Esophagus muscularis mucosa (tissue), 4 donors: ENCODE measurements at regions not wholly inside any gene's neighbourhood (a gene's known extent, or its start where the extent isn't known, plus 50 kb on each side); places are given as distances from the start of the nearest gene placed in this dataset.

ENCODE experiments used
- DNase-seq: peaks from one replicate; pipeline ENCODE4 v3.0.0-alpha.2; 2017; ENCODE audit errors: extremely low spot score
- H3K27ac ChIP-seq, 4 donors: fragments of 200-600 bp; sonication (generic); replicated peaks in 1 of 4; 1 replicate in 3 of 4; 2 replicates in 1 of 4; pipeline ENCODE4 v1.5.1; 2016 to 2019; ENCODE audit warnings: mild to moderate bottlenecking in 1 of 4
- H3K27me3 ChIP-seq, 4 donors: fragments of 200-600 bp; sonication (generic); one replicate each; pipeline versions ENCODE4 v1.5.1 to v1.6.0; 2016 to 2019
- H3K36me3 ChIP-seq, 4 donors: fragments of 200-600 bp; sonication (generic); one replicate each; pipeline ENCODE4 v1.5.1; 2016 to 2019
- H3K4me1 ChIP-seq, 4 donors: fragments of 200-600 bp; sonication (generic); one replicate each; pipeline ENCODE4 v1.5.1; 2016 to 2019
- H3K4me3 ChIP-seq, 4 donors: fragments of 200-600 bp; sonication (generic); 1 replicate in 2 of 4; 2 replicates in 2 of 4; pipeline ENCODE4 v1.5.1; 2016 to 2019; ENCODE audit warnings: mild to moderate bottlenecking in 4 of 4, moderate library complexity in 1 of 4
- H3K9me3 ChIP-seq, 4 donors: fragments of 200-600 bp; sonication (generic); 1 replicate in 3 of 4; 2 replicates in 1 of 4; pipeline ENCODE4 v1.5.1; 2016 to 2019
- EP300 ChIP-seq: sonication (generic); formaldehyde crosslinking; IDR thresholded peaks from one replicate; pipeline ENCODE4 v1.6.1; 2017; ENCODE audit warnings: antibody characterized with exemption
- POLR2A ChIP-seq: fragments of 450-650 bp; IDR thresholded peaks from one replicate; pipeline ENCODE4 v1.6.1; 2017; ENCODE audit warnings: antibody characterized with exemption, moderate library complexity, mild to moderate bottlenecking, low read depth
- POLR2AphosphoS5 ChIP-seq, 2 donors: sonication (generic); formaldehyde crosslinking; IDR thresholded peaks; one replicate each; pipeline ENCODE4 v1.6.1; 2017; ENCODE audit warnings: antibody characterized with exemption in 2 of 2
- WGBS: methylation state at CpG from one replicate; pipeline ENCODE4 v1.1.5; 2018; 5-methylcytosine and 5-hydroxymethylcytosine counted together
- intact Hi-C: fragments of 100-400 bp; cut with DNase I; formaldehyde crosslinking; loops from one replicate; pipeline ENCODE4 v1.15.1; 2023
- TF ChIP-seq, protein P1 (sequence below), 3 experiments: fragments of 200-600 bp in 2 of 3; fragments of 450-650 bp in 1 of 3; sonication (generic) in 2 of 3; IDR thresholded peaks; one replicate each; pipeline ENCODE4 v1.5.1; 2017 to 2019; ENCODE audit warnings: antibody characterized with exemption in 3 of 3, mild to moderate bottlenecking in 2 of 3, moderate library complexity in 1 of 3

DNA sequence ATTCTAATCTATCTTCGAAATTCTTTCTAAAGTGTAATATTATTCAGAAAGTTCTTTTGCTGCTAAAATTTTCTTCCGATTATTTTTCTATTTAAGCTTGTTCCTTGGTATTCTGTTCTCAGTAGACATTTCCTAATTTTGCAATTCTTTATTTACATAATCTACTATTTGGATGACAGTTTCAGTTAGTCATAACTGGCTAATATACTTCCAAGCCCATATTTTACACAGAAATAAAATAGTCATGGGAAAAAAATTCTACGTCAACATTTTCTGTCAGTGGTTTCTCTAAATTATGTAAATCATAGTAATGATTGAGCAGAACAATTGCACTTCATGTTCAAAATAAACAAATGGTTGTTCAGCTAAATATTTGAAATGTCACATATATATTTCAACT is 178.0 kb upstream of the ANKRD50 start:
- TF ChIP-seq, protein P1, sequence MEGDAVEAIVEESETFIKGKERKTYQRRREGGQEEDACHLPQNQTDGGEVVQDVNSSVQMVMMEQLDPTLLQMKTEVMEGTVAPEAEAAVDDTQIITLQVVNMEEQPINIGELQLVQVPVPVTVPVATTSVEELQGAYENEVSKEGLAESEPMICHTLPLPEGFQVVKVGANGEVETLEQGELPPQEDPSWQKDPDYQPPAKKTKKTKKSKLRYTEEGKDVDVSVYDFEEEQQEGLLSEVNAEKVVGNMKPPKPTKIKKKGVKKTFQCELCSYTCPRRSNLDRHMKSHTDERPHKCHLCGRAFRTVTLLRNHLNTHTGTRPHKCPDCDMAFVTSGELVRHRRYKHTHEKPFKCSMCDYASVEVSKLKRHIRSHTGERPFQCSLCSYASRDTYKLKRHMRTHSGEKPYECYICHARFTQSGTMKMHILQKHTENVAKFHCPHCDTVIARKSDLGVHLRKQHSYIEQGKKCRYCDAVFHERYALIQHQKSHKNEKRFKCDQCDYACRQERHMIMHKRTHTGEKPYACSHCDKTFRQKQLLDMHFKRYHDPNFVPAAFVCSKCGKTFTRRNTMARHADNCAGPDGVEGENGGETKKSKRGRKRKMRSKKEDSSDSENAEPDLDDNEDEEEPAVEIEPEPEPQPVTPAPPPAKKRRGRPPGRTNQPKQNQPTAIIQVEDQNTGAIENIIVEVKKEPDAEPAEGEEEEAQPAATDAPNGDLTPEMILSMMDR (IDR thresholded peaks at IDR 0.05), result no peak
- TF ChIP-seq EP300 (no peak), POLR2A (no peak), POLR2AphosphoS5 (IDR thresholded peaks at IDR 0.05) (no peak)
- Histone ChIP-seq H3K9me3 (no peaks in the 10 kb centered on the region), H3K4me3 (no peak overlapping the region), H3K27me3 (no peaks in the 10 kb centered on the region), H3K4me1 (no peaks in the 10 kb centered on the region), H3K27ac (no peak overlapping the region), H3K36me3 (no peaks in the 10 kb centered on the region)
- intact Hi-C loops, result no loop called here
- no peak for DNase-seq
- 70% methylated on average over 3 of the region's 3 CpGs for WGBS

DNA sequence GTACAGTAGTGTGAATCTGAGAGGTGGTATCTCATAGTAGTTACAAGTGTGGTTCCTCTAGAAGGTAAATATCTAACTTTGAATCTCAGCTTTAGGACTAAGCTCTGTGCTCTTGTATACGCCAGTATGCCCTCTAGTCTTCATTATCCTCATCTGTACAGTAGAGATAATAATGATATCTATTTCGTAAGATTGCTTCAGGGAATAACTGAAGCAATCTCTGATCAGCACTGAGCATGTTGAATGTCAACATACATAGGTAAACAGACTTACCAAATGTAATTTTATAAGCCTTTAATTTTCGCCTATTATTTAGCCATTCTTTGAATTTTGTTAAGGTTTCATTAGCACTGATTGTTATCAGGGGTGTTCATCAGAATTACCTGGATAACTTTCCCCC is 175.2 kb upstream of the ANKRD50 start:
- no peak for TF ChIP-seq POLR2A
- TF ChIP-seq, protein P1 (IDR thresholded peaks at IDR 0.05), result no peak
- no peak for TF ChIP-seq EP300
- TF ChIP-seq POLR2AphosphoS5 (IDR thresholded peaks at IDR 0.05), result no peak
- H3K4me3 ChIP-seq, result no peak overlapping the region
- no peaks in the 10 kb centered on the region for H3K27me3 ChIP-seq
- 100% methylated on average over 3 of the region's 3 CpGs for WGBS
- DNase-seq, result no peak
- intact Hi-C loops, result no loop called here
- H3K36me3 ChIP-seq, result no peaks in the 10 kb centered on the region
- H3K4me1 ChIP-seq, result no peaks in the 10 kb centered on the region
- H3K27ac ChIP-seq, result no peak overlapping the region
- no peaks in the 10 kb centered on the region for H3K9me3 ChIP-seq

DNA sequence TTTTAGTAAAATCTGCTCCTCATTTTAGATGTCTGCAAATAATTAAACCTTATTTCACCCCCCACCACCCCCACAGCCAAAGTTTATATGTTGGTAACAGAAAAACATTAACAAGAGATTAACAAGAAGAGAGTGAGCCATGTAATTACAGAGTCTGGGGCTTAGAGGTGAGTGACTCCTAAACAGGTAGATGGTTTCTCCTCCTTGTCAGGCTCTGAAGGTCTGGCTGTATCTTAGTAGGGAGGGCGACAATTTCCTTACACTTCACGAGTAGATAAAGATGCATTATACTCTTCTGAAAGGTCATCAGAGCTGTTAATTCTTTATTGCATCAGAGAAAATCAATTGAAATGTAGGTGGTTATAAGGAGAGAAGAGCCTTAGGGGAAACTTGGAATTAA is 171.8 kb upstream of the ANKRD50 start:
- peaks cover 0 to 5% (median 0%) of the 10 kb centered on the region in 4 donors for H3K4me1 ChIP-seq
- H3K27ac ChIP-seq, result no peak overlapping the region
- no peak overlapping the region for H3K4me3 ChIP-seq
- DNase-seq, result no peak
- WGBS, result 85% methylated on average over 2 of the region's 2 CpGs
- no peaks in the 10 kb centered on the region for H3K27me3 ChIP-seq
- no peaks in the 10 kb centered on the region for H3K9me3 ChIP-seq
- no peak for TF ChIP-seq EP300
- TF ChIP-seq, protein P1 (IDR thresholded peaks at IDR 0.05), result no peak
- no peak for TF ChIP-seq POLR2A
- TF ChIP-seq POLR2AphosphoS5 (IDR thresholded peaks at IDR 0.05), result no peak
- H3K36me3 ChIP-seq, result no peaks in the 10 kb centered on the region
- intact Hi-C loops, result no loop called here

DNA sequence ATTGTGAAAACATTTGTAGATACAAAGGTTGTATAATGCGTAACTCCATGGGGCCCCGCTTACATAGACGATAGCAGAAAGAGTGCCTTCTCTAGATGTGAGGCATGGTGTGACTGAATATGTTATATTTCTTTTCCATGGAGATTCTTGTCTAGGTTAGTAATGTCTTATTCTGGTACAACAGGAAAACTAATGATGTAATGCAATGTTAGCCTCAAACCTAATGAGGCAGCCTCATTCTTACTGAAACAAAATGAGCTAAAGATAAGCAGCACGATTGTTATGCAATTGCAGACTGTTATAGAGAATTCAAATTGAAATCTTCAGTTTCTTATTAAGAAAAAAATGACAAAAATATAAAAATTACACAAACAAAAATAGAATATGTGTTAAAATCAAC is 171.1 kb upstream of the ANKRD50 start:
- H3K27me3 ChIP-seq, result no peaks in the 10 kb centered on the region
- TF ChIP-seq POLR2A (no peak), EP300 (no peak), POLR2AphosphoS5 (IDR thresholded peaks at IDR 0.05) (no peak)
- TF ChIP-seq, protein P1 (IDR thresholded peaks at IDR 0.05), result no peak
- 80% methylated on average over 4 of the region's 4 CpGs for WGBS
- H3K36me3 ChIP-seq, result no peaks in the 10 kb centered on the region
- no peak overlapping the region for H3K27ac ChIP-seq
- peaks cover 0 to 5% (median 0%) of the 10 kb centered on the region in 4 donors for H3K4me1 ChIP-seq
- H3K4me3 ChIP-seq, result no peak overlapping the region
- no peak for DNase-seq
- H3K9me3 ChIP-seq, result no peaks in the 10 kb centered on the region
- intact Hi-C loops, result no loop called here

DNA sequence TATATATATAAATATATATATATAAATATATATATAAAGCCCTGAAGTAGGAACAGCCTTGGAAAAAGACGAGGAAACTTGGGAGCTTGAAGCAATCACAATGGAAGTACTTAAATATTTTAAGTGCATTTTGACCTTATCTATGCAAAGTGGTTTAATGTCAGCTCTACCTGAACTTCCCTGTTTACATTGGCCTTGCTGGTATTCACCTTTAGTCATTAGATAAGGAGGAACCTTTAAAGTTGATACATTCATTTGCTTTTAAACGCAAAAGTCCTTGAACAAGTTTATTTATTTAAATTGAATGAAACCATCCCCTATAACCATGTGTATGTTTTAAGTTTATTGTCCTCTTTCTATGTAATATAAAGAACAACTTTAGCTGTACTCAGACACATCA is 166.7 kb upstream of the ANKRD50 start:
- Histone ChIP-seq H3K4me1 (peaks cover 0 to 5% (median 0%) of the 10 kb centered on the region in 4 donors), H3K27me3 (no peaks in the 10 kb centered on the region), H3K36me3 (no peaks in the 10 kb centered on the region), H3K4me3 (no peak overlapping the region), H3K9me3 (no peaks in the 10 kb centered on the region), H3K27ac (no peak overlapping the region)
- intact Hi-C loops, result no loop called here
- WGBS, result 95% methylated on average over 2 of the region's 2 CpGs
- no peak for TF ChIP-seq POLR2A
- TF ChIP-seq, protein P1 (IDR thresholded peaks at IDR 0.05), result no peak
- no peak for TF ChIP-seq EP300
- TF ChIP-seq POLR2AphosphoS5 (IDR thresholded peaks at IDR 0.05), result no peak
- DNase-seq, result no peak
